ENCODE measurements at regions not wholly inside any gene's neighbourhood (a gene's known extent, or its start where the extent isn't known, plus 50 kb on each side); places are given as distances from the start of the nearest gene placed in this dataset.

DNA sequence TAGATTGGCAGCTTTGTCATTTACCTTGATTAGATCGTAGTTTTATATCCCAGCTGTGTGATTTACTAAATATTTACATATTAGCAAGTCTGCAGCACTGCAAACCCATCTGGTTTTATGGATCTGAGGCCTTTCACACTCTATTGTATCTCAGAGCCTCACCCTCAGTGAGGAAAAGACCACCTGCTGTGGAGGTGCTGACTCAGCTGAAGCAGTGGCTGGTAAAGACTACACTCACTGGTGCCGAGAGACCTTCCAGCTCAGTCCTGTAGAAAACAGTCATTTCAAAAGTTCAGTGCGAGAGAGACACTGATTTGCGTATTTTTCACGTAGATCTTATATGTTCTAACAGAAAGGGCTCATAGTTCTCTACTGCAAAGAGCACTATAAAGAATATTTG, 307.8 kb upstream of the TPM1 start:
- no peaks in the 10 kb centered on the region for H4K20me1 ChIP-seq (ENCODE audit: insufficient read depth)
- H3K9me2 ChIP-seq (ENCODE audit: insufficient read depth), result no peaks in the 10 kb centered on the region
- intact Hi-C loops (cut with micrococcal nuclease; ENCODE audit: unreplicated experiment), result no loop called here
- peaks cover 20% of the 10 kb centered on the region for H3K4me1 ChIP-seq (replicated peaks; ENCODE audit: insufficient read depth)
- H3K79me2 ChIP-seq (ENCODE audit: low read depth), result no peaks in the 10 kb centered on the region
- no peak overlapping the region for H3K4me3 ChIP-seq
- H3K27me3 ChIP-seq (ENCODE audit: insufficient read depth, low read depth), result no peaks in the 10 kb centered on the region
- POLR2A ChIA-PET (ENCODE audit: unreplicated experiment), result no interaction called here
- H3K36me3 ChIP-seq (ENCODE audit: low read depth), result no peaks in the 10 kb centered on the region
- no peak overlapping the region for H3K27ac ChIP-seq
- CTCF ChIA-PET, result no interaction called here
- no peaks in the 10 kb centered on the region for H3K9me3 ChIP-seq (ENCODE audit: insufficient read depth, low read depth)
- TF ChIP-seq CTCF (conservative IDR thresholded peaks at IDR 0.05), result no peak
- TF ChIP-seq EZH2 (IDR thresholded peaks at IDR 0.05; ENCODE audit: low read depth), result no peak
- no TSS peak for BruUV-seq (replicated peaks)
- no peak overlapping the region for H3K4me2 ChIP-seq
- H3F3A ChIP-seq (ENCODE audit: insufficient read depth, low read depth), result peaks cover 7% of the 10 kb centered on the region; the same call in 1 of the 2 replicates
- H2AFZ ChIP-seq, result no peak overlapping the region
- DNase-seq, result no peak

- Histone ChIP-seq H3K4me1 (replicated peaks; ENCODE audit: insufficient read depth) (peaks cover 26% of the 10 kb centered on the region), H2AFZ (no peak overlapping the region), H3F3A (ENCODE audit: insufficient read depth, low read depth) (peaks cover 7% of the 10 kb centered on the region; the same call in 1 of the 2 replicates), H3K27ac (no peak overlapping the region), H3K9me2 (ENCODE audit: insufficient read depth) (no peaks in the 10 kb centered on the region), H3K4me3 (no peak overlapping the region), H3K9me3 (ENCODE audit: insufficient read depth, low read depth) (no peaks in the 10 kb centered on the region), H3K79me2 (ENCODE audit: low read depth) (no peaks in the 10 kb centered on the region), H4K20me1 (ENCODE audit: insufficient read depth) (no peaks in the 10 kb centered on the region), H3K27me3 (ENCODE audit: insufficient read depth, low read depth) (no peaks in the 10 kb centered on the region), H3K4me2 (no peak overlapping the region), H3K36me3 (ENCODE audit: low read depth) (no peaks in the 10 kb centered on the region)
- TF ChIP-seq EZH2 (IDR thresholded peaks at IDR 0.05; ENCODE audit: low read depth), result no peak
- ChIA-PET CTCF (no interaction called here), POLR2A (ENCODE audit: unreplicated experiment) (no interaction called here)
- intact Hi-C loops (cut with micrococcal nuclease; ENCODE audit: unreplicated experiment), result no loop called here
- no peak for DNase-seq
- no TSS peak for BruUV-seq (replicated peaks)
Observed at GRCh38 chr15:62736756-62737155, 305.8 kb upstream of the TPM1 start.

GRCh38 chr15:62737551-62737950, 305.0 kb upstream of the TPM1 start:
- H3K4me1 ChIP-seq (replicated peaks; ENCODE audit: insufficient read depth), result peaks cover 30% of the 10 kb centered on the region
- H3K4me3 ChIP-seq, result no peak overlapping the region
- H3K4me2 ChIP-seq, result no peak overlapping the region
- H2AFZ ChIP-seq, result no peak overlapping the region
- H3K27me3 ChIP-seq (ENCODE audit: insufficient read depth, low read depth), result no peaks in the 10 kb centered on the region
- H3K36me3 ChIP-seq (ENCODE audit: low read depth), result no peaks in the 10 kb centered on the region
- peak in 1 of 2 experiments; percentile 36 for DNase-seq
- no TSS peak for BruUV-seq (replicated peaks)
- no peaks in the 10 kb centered on the region for H4K20me1 ChIP-seq (ENCODE audit: insufficient read depth)
- no peaks in the 10 kb centered on the region for H3K9me2 ChIP-seq (ENCODE audit: insufficient read depth)
- intact Hi-C loops (cut with micrococcal nuclease; ENCODE audit: unreplicated experiment), result no loop called here
- no peak for TF ChIP-seq CTCF (conservative IDR thresholded peaks at IDR 0.05)
- H3K79me2 ChIP-seq (ENCODE audit: low read depth), result no peaks in the 10 kb centered on the region
- ChIA-PET POLR2A (ENCODE audit: unreplicated experiment) (no interaction called here), CTCF (no interaction called here)
- peaks cover 7% of the 10 kb centered on the region; the same call in 1 of the 2 replicates for H3F3A ChIP-seq (ENCODE audit: insufficient read depth, low read depth)
- H3K9me3 ChIP-seq (ENCODE audit: insufficient read depth, low read depth), result no peaks in the 10 kb centered on the region
- no peak overlapping the region for H3K27ac ChIP-seq

- Histone ChIP-seq H3F3A (ENCODE audit: insufficient read depth, low read depth) (peaks cover 7% of the 10 kb centered on the region; the same call in 1 of the 2 replicates), H3K79me2 (ENCODE audit: low read depth) (no peaks in the 10 kb centered on the region), H3K4me1 (replicated peaks; ENCODE audit: insufficient read depth) (peaks cover 36% of the 10 kb centered on the region), H3K27me3 (ENCODE audit: insufficient read depth, low read depth) (no peaks in the 10 kb centered on the region), H3K36me3 (ENCODE audit: low read depth) (no peaks in the 10 kb centered on the region), H3K27ac (peak overlapping the region; percentile 45; the same call in 1 of the 2 replicates), H3K9me2 (ENCODE audit: insufficient read depth) (no peaks in the 10 kb centered on the region), H4K20me1 (ENCODE audit: insufficient read depth) (no peaks in the 10 kb centered on the region), H3K4me3 (no peak overlapping the region), H3K4me2 (peak overlapping the region; percentile 39), H2AFZ (no peak overlapping the region), H3K9me3 (ENCODE audit: insufficient read depth, low read depth) (no peaks in the 10 kb centered on the region)
- no peak for TF ChIP-seq EZH2 (IDR thresholded peaks at IDR 0.05; ENCODE audit: low read depth)
- TF ChIP-seq CTCF (conservative IDR thresholded peaks at IDR 0.05), result no peak
- no TSS peak for BruUV-seq (replicated peaks)
- DNase-seq, result peak; percentile 25 to 77
- ChIA-PET POLR2A (ENCODE audit: unreplicated experiment) (interaction anchor here (0.5 to 0.7 kb wide), 3 partner anchors 11 to 135 kb away, joined by 3 to 8 read pairs (median 6); no protein-coding TSS in a partner anchor), CTCF (no interaction called here)
- intact Hi-C loops (cut with micrococcal nuclease; ENCODE audit: unreplicated experiment), result no loop called here
Observed at GRCh38 chr15:62739082-62739481, 303.5 kb upstream of the TPM1 start.
